SK-N-SH (cell line): ENCODE measurements at regions not wholly inside any gene's neighbourhood (a gene's known extent, or its start where the extent isn't known, plus 50 kb on each side); places are given as distances from the start of the nearest gene placed in this dataset.

Experiments
- CTCF ChIA-PET: fragments of 300-600, 350-600 bp; formaldehyde crosslinking; extraction: SDS; loops from one replicate; lab custom pipeline; 2021; lab: Yijun Ruan, JAX
- POLR2A ChIA-PET: fragments of 350-600 bp; sonication (Branson Sonifier 250); formaldehyde crosslinking; extraction: SDS; loops from one replicate; lab custom pipeline; 2020; ENCODE audit warnings: antibody characterized with exemption, inconsistent platforms; lab: Yijun Ruan, JAX
- DNase-seq: peaks from one replicate; pipeline ENCODE4 v3.0.0; 2012
- H2AFZ ChIP-seq: fragments of 200-600 bp; sonication (generic); 2 replicates; pipeline ENCODE4 v1.8.1; 2016; ENCODE audit warnings: antibody characterized with exemption, mild to moderate bottlenecking, low read depth
- H3F3A ChIP-seq: fragments of 200-600 bp; sonication (generic); replicated peaks from 2 replicates; pipeline ENCODE3; 2016; ENCODE audit warnings: antibody characterized with exemption, mild to moderate bottlenecking; ENCODE audit not compliant: insufficient read depth
- H3K27ac ChIP-seq, 2 experiments: fragments of 200-500 bp in 1 of 2; fragments of 200-600 bp in 1 of 2; sonication (Bioruptor generic) in 1 of 2; sonication (generic), shearing (Covaris generic) in 1 of 2; 2 replicates each; pipeline versions ENCODE4 v1.5.1 to v1.6.1; 2014 to 2016; ENCODE audit warnings: low read depth in 2 of 2, inconsistent platforms in 1 of 2, low read length in 1 of 2, mild to moderate bottlenecking in 1 of 2, mixed read lengths in 1 of 2
- H3K27me3 ChIP-seq: fragments of 200-600 bp; sonication (generic), shearing (Covaris generic); 2 replicates; pipeline ENCODE4 v1.6.1; 2016; ENCODE audit warnings: mixed run types; ENCODE audit not compliant: insufficient read depth
- H3K36me3 ChIP-seq, 2 experiments: fragments of 200-500 bp in 1 of 2; fragments of 200-600 bp in 1 of 2; sonication (Bioruptor generic) in 1 of 2; sonication (generic) in 1 of 2; replicated peaks in 1 of 2; 2 replicates each; pipeline versions ENCODE3 to v1.5.1; 2014 to 2016; ENCODE audit warnings: low read length in 1 of 2, mild to moderate bottlenecking in 1 of 2; ENCODE audit not compliant: insufficient read depth in 2 of 2, control insufficient read depth in 1 of 2
- H3K4me1 ChIP-seq, 2 experiments: fragments of 200-500 bp in 1 of 2; fragments of 200-600 bp in 1 of 2; sonication (Bioruptor generic) in 1 of 2; sonication (generic), shearing (Covaris generic) in 1 of 2; 2 replicates each; pipeline versions ENCODE4 v1.5.1 to v1.6.1; 2014 to 2016; ENCODE audit warnings: low read depth in 1 of 2, low read length in 1 of 2, mixed run types in 1 of 2; ENCODE audit not compliant: insufficient read depth in 2 of 2, control insufficient read depth in 1 of 2
- H3K4me2 ChIP-seq: fragments of 200-600 bp; sonication (generic), shearing (Covaris generic); 2 replicates; pipeline ENCODE4 v1.6.1; 2017; ENCODE audit warnings: mixed run types
- H3K4me3 ChIP-seq, 2 experiments: fragments of 200-500 bp in 1 of 2; fragments of 200-600 bp in 1 of 2; sonication (Bioruptor generic) in 1 of 2; sonication (generic), shearing (Covaris generic) in 1 of 2; 2 replicates each; pipeline versions ENCODE4 v1.5.1 to v1.8.1; 2014 to 2016; ENCODE audit warnings: low read depth in 2 of 2, inconsistent platforms in 1 of 2, low read length in 1 of 2, mild to moderate bottlenecking in 1 of 2, mixed read lengths in 1 of 2, moderate library complexity in 1 of 2
- H3K79me2 ChIP-seq: fragments of 200-600 bp; sonication (generic); 2 replicates; pipeline ENCODE4 v1.8.1; 2017; ENCODE audit warnings: mild to moderate bottlenecking; ENCODE audit not compliant: insufficient read depth
- H3K9ac ChIP-seq: fragments of 200-600 bp; sonication (generic); 2 replicates; pipeline ENCODE4 v1.6.1; 2017; ENCODE audit warnings: mixed run types
- H3K9me2 ChIP-seq: fragments of 200-600 bp; sonication (generic); 2 replicates; pipeline ENCODE4 v1.6.1; 2017; ENCODE audit warnings: mixed run types
- H3K9me3 ChIP-seq: fragments of 200-600 bp; sonication (generic); 2 replicates; pipeline ENCODE4 v1.6.1; 2017; ENCODE audit warnings: mixed run types, mild to moderate bottlenecking, moderate library complexity
- H4K20me1 ChIP-seq: fragments of 200-600 bp; sonication (generic); 2 replicates; pipeline ENCODE4 v1.6.1; 2017; ENCODE audit warnings: mild to moderate bottlenecking, mixed run types; ENCODE audit not compliant: insufficient read depth
- CTCF ChIP-seq: fragments of 200-600 bp; sonication (generic); IDR thresholded peaks from 2 replicates; pipeline ENCODE4 v1.6.1; 2017; ENCODE audit warnings: antibody characterized with exemption, mild to moderate bottlenecking, moderate library complexity
- FOSL2 ChIP-seq: IDR thresholded peaks from 2 replicates; pipeline ENCODE4 v1.4.0; 2012; ENCODE audit warnings: low read depth, mild to moderate bottlenecking, moderate library complexity, borderline replicate concordance
- JUND ChIP-seq: IDR thresholded peaks from 2 replicates; pipeline ENCODE4 v1.4.0; 2012
- NRF1 ChIP-seq: IDR thresholded peaks from 2 replicates; pipeline ENCODE4 v1.6.1; 2012; ENCODE audit warnings: low read depth, mild to moderate bottlenecking, low read length
- RAD21 ChIP-seq: IDR thresholded peaks from 2 replicates; pipeline ENCODE4 v1.6.1; 2012; ENCODE audit warnings: mild to moderate bottlenecking, low read length
- RCOR1 ChIP-seq: fragments of 150-350 bp; IDR thresholded peaks from 2 replicates; pipeline ENCODE4 v1.6.1; 2017; ENCODE audit warnings: antibody characterized with exemption, low read length
- REST ChIP-seq: IDR thresholded peaks from 2 replicates; pipeline ENCODE4 v1.6.1; 2012; ENCODE audit warnings: mild to moderate bottlenecking, low read depth, low read length, moderate library complexity
- RFX5 ChIP-seq: IDR thresholded peaks from 2 replicates; pipeline ENCODE4 v1.6.1; 2012; ENCODE audit warnings: mild to moderate bottlenecking, improper control_type of control experiment, low read length
- RXRA ChIP-seq: IDR thresholded peaks from 2 replicates; pipeline ENCODE4 v1.4.0; 2012; ENCODE audit warnings: low read depth, mild to moderate bottlenecking, borderline replicate concordance
- SMC3 ChIP-seq: IDR thresholded peaks from 2 replicates; pipeline ENCODE4 v1.6.1; 2012; ENCODE audit warnings: low read depth, low read length, improper control_type of control experiment
- USF2 ChIP-seq: fragments of 150-350 bp; IDR thresholded peaks from 2 replicates; pipeline ENCODE4 v1.6.1; 2017; ENCODE audit warnings: antibody characterized with exemption, low read length, low read depth, borderline replicate concordance
- WGBS: methylation state at CpG from one replicate; pipeline ENCODE4 v1.1.6; 2017; ENCODE audit warnings: low lambda C conversion rate; 5-methylcytosine and 5-hydroxymethylcytosine counted together

- Histone ChIP-seq H3K9me3 (no peaks in the 10 kb centered on the region), H3K4me3 (no peak overlapping the region), H3K27me3 (no peaks in the 10 kb centered on the region), H3K27ac (no peak overlapping the region), H3K9ac (no peak overlapping the region), H3F3A (no peaks in the 10 kb centered on the region), H3K4me1 (no peaks in the 10 kb centered on the region), H3K79me2 (no peaks in the 10 kb centered on the region), H2AFZ (no peak overlapping the region), H3K4me2 (no peak overlapping the region), H3K9me2 (no peaks in the 10 kb centered on the region), H3K36me3 (no peaks in the 10 kb centered on the region), H4K20me1 (no peaks in the 10 kb centered on the region)
- POLR2A ChIA-PET, result no interaction called here
- WGBS, result 64% methylated on average over 9 of the region's 32 CpGs
- CTCF ChIA-PET, result interaction anchor here (1.5 kb wide), 1 partner anchor 11 kb away, joined by 4 read pairs; no protein-coding TSS in a partner anchor
- no peak for DNase-seq
- TF ChIP-seq RAD21 (no peak), FOSL2 (no peak), SMC3 (no peak), CTCF (no peak), JUND (no peak), RCOR1 (no peak), RFX5 (no peak), NRF1 (no peak), USF2 (no peak), REST (no peak)
Measured at GRCh38 chr11:41622707-41623359, 163.4 kb upstream of the LRRC4C start.

- Histone ChIP-seq H3K27me3 (no peaks in the 10 kb centered on the region), H3K79me2 (no peaks in the 10 kb centered on the region), H2AFZ (no peak overlapping the region), H3K4me1 (peaks cover 0 to 5% of the 10 kb centered on the region in 2 experiments; a peak in 2 of 4 replicates), H3F3A (no peaks in the 10 kb centered on the region), H3K27ac (no peak overlapping the region), H3K4me2 (no peak overlapping the region), H4K20me1 (no peaks in the 10 kb centered on the region), H3K4me3 (no peak overlapping the region), H3K9me2 (no peaks in the 10 kb centered on the region), H3K9me3 (peaks cover 11% of the 10 kb centered on the region; the same call in 1 of the 2 replicates), H3K9ac (no peak overlapping the region), H3K36me3 (no peaks in the 10 kb centered on the region)
- ChIA-PET POLR2A (no interaction called here), CTCF (interaction anchor here (0.7 to 1.1 kb wide), 3 partner anchors 12 to 1566 kb away, joined by 3 read pairs; no protein-coding TSS in a partner anchor)
- no peak for DNase-seq
- TF ChIP-seq RAD21 (no peak), NRF1 (no peak), USF2 (no peak), RXRA (no peak)
- WGBS, result 25% methylated on average over 7 of the region's 9 CpGs
Measured at GRCh38 chr11:41659985-41660384, 200.5 kb upstream of the LRRC4C start.
